ENCODE measurements at regions not wholly inside any gene's neighbourhood (a gene's known extent, or its start where the extent isn't known, plus 50 kb on each side); places are given as distances from the start of the nearest gene placed in this dataset.
"Not testable (repeated sequence)": the region's sequence is repeated elsewhere in the genome, so short reads cannot be mapped to it uniquely, and the experiment has no call there.

- no peak for DNase-seq (ENCODE audit: low read depth)
- TF ChIP-seq CTCF (IDR thresholded peaks at IDR 0.05; ENCODE audit: insufficient read depth, low read depth, low read length) = no peak
- no peak overlapping the region for H3K4me3 ChIP-seq (ENCODE audit: low read depth, low read length)
Measured at GRCh38 chr15:77897896-77898406, 179.6 kb downstream of the TBC1D2B start.

- not testable (repeated sequence) for H3K4me3 ChIP-seq (ENCODE audit: low read depth, low read length); DNase-seq (ENCODE audit: low read depth)
Measured at GRCh38 chr15:77897113-77897895, 180.2 kb downstream of the TBC1D2B start.

- DNase-seq (ENCODE audit: low read depth); H3K4me3 ChIP-seq (ENCODE audit: low read depth, low read length): not testable (repeated sequence)
Measured at GRCh38 chr15:77896147-77897112, 181.1 kb downstream of the TBC1D2B start.

GRCh38 chr15:77895742-77896141 lies 181.8 kb downstream of the TBC1D2B start:
- no peak overlapping the region for H3K4me3 ChIP-seq (ENCODE audit: low read depth, low read length)
- TF ChIP-seq CTCF (IDR thresholded peaks at IDR 0.05; ENCODE audit: insufficient read depth, low read depth, low read length) = no peak
- no peak for DNase-seq (ENCODE audit: low read depth)

- DNase-seq (ENCODE audit: low read depth) = not testable (repeated sequence)
Measured at GRCh38 chr15:77895145-77895544, 182.4 kb downstream of the TBC1D2B start.

GRCh38 chr15:77893671-77894640 lies 183.6 kb downstream of the TBC1D2B start:
- not testable (repeated sequence) for H3K4me3 ChIP-seq (ENCODE audit: low read depth, low read length); DNase-seq (ENCODE audit: low read depth)

More at GRCh38 chr15:77895145-77895544, 182.4 kb downstream of the TBC1D2B start:
- H3K4me3 ChIP-seq (ENCODE audit: low read depth, low read length) = not testable (repeated sequence)

GRCh38 chr15:77893246-77893645 lies 184.3 kb downstream of the TBC1D2B start:
- DNase-seq (ENCODE audit: low read depth); H3K4me3 ChIP-seq (ENCODE audit: low read depth, low read length): not testable (repeated sequence)

GRCh38 chr15:77892335-77892734 lies 185.2 kb downstream of the TBC1D2B start:
- no peak for TF ChIP-seq CTCF (IDR thresholded peaks at IDR 0.05; ENCODE audit: insufficient read depth, low read depth, low read length)
- no peak for DNase-seq (ENCODE audit: low read depth)
- no peak overlapping the region for H3K4me3 ChIP-seq (ENCODE audit: low read depth, low read length)

- not testable (repeated sequence) for DNase-seq (ENCODE audit: low read depth)
Measured at GRCh38 chr15:77891862-77892261, 185.6 kb downstream of the TBC1D2B start.

GRCh38 chr15:77890911-77891801 lies 186.4 kb downstream of the TBC1D2B start:
- DNase-seq (ENCODE audit: low read depth) = not testable (repeated sequence)

More at GRCh38 chr15:77891862-77892261, 185.6 kb downstream of the TBC1D2B start:
- not testable (repeated sequence) for H3K4me3 ChIP-seq (ENCODE audit: low read depth, low read length)

GRCh38 chr15:77889828-77890725 lies 187.4 kb downstream of the TBC1D2B start:
- H3K4me3 ChIP-seq (ENCODE audit: low read depth, low read length); DNase-seq (ENCODE audit: low read depth): not testable (repeated sequence)

More at GRCh38 chr15:77890911-77891801, 186.4 kb downstream of the TBC1D2B start:
- not testable (repeated sequence) for H3K4me3 ChIP-seq (ENCODE audit: low read depth, low read length)

Measured in fibroblast of villous mesenchyme (primary cell).